ENCODE measurements at regions not wholly inside any gene's neighbourhood (a gene's known extent, or its start where the extent isn't known, plus 50 kb on each side); places are given as distances from the start of the nearest gene placed in this dataset.

GRCh38 chr14:55734731-55735130, 154.7 kb downstream of the KTN1 start:
- no peak for DNase-seq

GRCh38 chr14:55739967-55740648, 160.1 kb downstream of the KTN1 start:
- no peak for DNase-seq

GRCh38 chr14:55740649-55740989, 160.6 kb downstream of the KTN1 start:
- DNase-seq = no peak

GRCh38 chr14:55741240-55741639, 161.2 kb downstream of the KTN1 start:
- no peak for DNase-seq

- DNase-seq = no peak
These were observed 163.5 kb downstream of the KTN1 start for GRCh38 chr14:55743551-55743950.

GRCh38 chr14:55744321-55744720, 164.3 kb downstream of the KTN1 start:
- no peak for DNase-seq

- DNase-seq = no peak
These were observed 165.9 kb downstream of the KTN1 start for GRCh38 chr14:55745906-55746305.

GRCh38 chr14:55746558-55746957, 166.6 kb downstream of the KTN1 start:
- no peak for DNase-seq

- DNase-seq = no peak
These were observed 167.2 kb downstream of the KTN1 start for GRCh38 chr14:55747186-55747585.

GRCh38 chr14:55749201-55749812, 169.3 kb downstream of the KTN1 start:
- no peak for DNase-seq

- DNase-seq = no peak
These were observed 169.9 kb downstream of the KTN1 start for GRCh38 chr14:55749946-55750345.

- DNase-seq = no peak
These were observed 172.8 kb downstream of the KTN1 start for GRCh38 chr14:55752580-55753390.

GRCh38 chr14:55754471-55754870, 174.5 kb downstream of the KTN1 start:
- no peak for DNase-seq

- no peak for DNase-seq
These were observed 174.9 kb downstream of the KTN1 start for GRCh38 chr14:55754871-55755270.

GRCh38 chr14:55756078-55756477, 176.1 kb downstream of the KTN1 start:
- no peak for DNase-seq

- DNase-seq = no peak
These were observed 176.6 kb downstream of the KTN1 start for GRCh38 chr14:55756557-55756956.

GRCh38 chr14:55758796-55759195, 178.8 kb downstream of the KTN1 start:
- DNase-seq = no peak

GRCh38 chr14:55760789-55761566, 181.0 kb downstream of the KTN1 start:
- no peak for DNase-seq

GRCh38 chr14:55761651-55762050, 181.6 kb downstream of the KTN1 start:
- no peak for DNase-seq

- DNase-seq = no peak
These were observed 182.7 kb downstream of the KTN1 start for GRCh38 chr14:55762595-55763232.

- DNase-seq = no peak
These were observed 184.8 kb downstream of the KTN1 start for GRCh38 chr14:55764784-55765183.

- no peak for DNase-seq
These were observed 186.1 kb downstream of the KTN1 start for GRCh38 chr14:55766071-55766470.

GRCh38 chr14:55767286-55767685, 187.3 kb downstream of the KTN1 start:
- no peak for DNase-seq

All from left hindlimb (tissue), 1 donor.